GM21529 (cell line): ENCODE measurements at regions not wholly inside any gene's neighbourhood (a gene's known extent, or its start where the extent isn't known, plus 50 kb on each side); places are given as distances from the start of the nearest gene placed in this dataset.

Experiments
- ATAC-seq: cut with Tn5 transposase; IDR thresholded peaks from one replicate; pipeline ENCODE4 v1.9.1; 2021; ENCODE audit not compliant: unreplicated experiment

GRCh38 chr18:55121397-55122170 lies 162.3 kb upstream of the CCDC68 start:
- ATAC-seq, result peak; percentile 73

GRCh38 chr18:55120896-55121295 lies 161.6 kb upstream of the CCDC68 start:
- no peak for ATAC-seq

GRCh38 chr18:55119434-55119833 lies 160.2 kb upstream of the CCDC68 start:
- no peak for ATAC-seq

- no peak for ATAC-seq
These were observed 159.8 kb upstream of the CCDC68 start for GRCh38 chr18:55119016-55119415.

GRCh38 chr18:55116863-55117262 lies 157.6 kb upstream of the CCDC68 start:
- no peak for ATAC-seq

GRCh38 chr18:55115606-55116005 lies 156.3 kb upstream of the CCDC68 start:
- no peak for ATAC-seq

GRCh38 chr18:55114876-55115275 lies 155.6 kb upstream of the CCDC68 start:
- ATAC-seq, result no peak

- no peak for ATAC-seq
These were observed 154.5 kb upstream of the CCDC68 start for GRCh38 chr18:55113800-55114199.

GRCh38 chr18:55111271-55111670 lies 152.0 kb upstream of the CCDC68 start:
- no peak for ATAC-seq

- ATAC-seq, result no peak
These were observed 151.2 kb upstream of the CCDC68 start for GRCh38 chr18:55110436-55110835.

- no peak for ATAC-seq
These were observed 150.7 kb upstream of the CCDC68 start for GRCh38 chr18:55109818-55110414.

GRCh38 chr18:55106906-55107305 lies 147.6 kb upstream of the CCDC68 start:
- no peak for ATAC-seq

- no peak for ATAC-seq
These were observed 147.2 kb upstream of the CCDC68 start for GRCh38 chr18:55106466-55106865.

- no peak for ATAC-seq
These were observed 146.6 kb upstream of the CCDC68 start for GRCh38 chr18:55105873-55106272.

GRCh38 chr18:55102958-55103456 lies 143.7 kb upstream of the CCDC68 start:
- no peak for ATAC-seq

GRCh38 chr18:55102501-55102900 lies 143.2 kb upstream of the CCDC68 start:
- no peak for ATAC-seq

- no peak for ATAC-seq
These were observed 142.2 kb upstream of the CCDC68 start for GRCh38 chr18:55101458-55101824.

- no peak for ATAC-seq
These were observed 141.7 kb upstream of the CCDC68 start for GRCh38 chr18:55100817-55101457.

- ATAC-seq, result no peak
These were observed 138.4 kb upstream of the CCDC68 start for GRCh38 chr18:55097456-55098170.

- ATAC-seq, result peak; percentile 77
These were observed 137.1 kb upstream of the CCDC68 start for GRCh38 chr18:55096263-55096951.

- ATAC-seq, result no peak
These were observed 136.3 kb upstream of the CCDC68 start for GRCh38 chr18:55095584-55095983.
